ENCODE measurements at regions not wholly inside any gene's neighbourhood (a gene's known extent, or its start where the extent isn't known, plus 50 kb on each side); places are given as distances from the start of the nearest gene placed in this dataset.

DNA sequence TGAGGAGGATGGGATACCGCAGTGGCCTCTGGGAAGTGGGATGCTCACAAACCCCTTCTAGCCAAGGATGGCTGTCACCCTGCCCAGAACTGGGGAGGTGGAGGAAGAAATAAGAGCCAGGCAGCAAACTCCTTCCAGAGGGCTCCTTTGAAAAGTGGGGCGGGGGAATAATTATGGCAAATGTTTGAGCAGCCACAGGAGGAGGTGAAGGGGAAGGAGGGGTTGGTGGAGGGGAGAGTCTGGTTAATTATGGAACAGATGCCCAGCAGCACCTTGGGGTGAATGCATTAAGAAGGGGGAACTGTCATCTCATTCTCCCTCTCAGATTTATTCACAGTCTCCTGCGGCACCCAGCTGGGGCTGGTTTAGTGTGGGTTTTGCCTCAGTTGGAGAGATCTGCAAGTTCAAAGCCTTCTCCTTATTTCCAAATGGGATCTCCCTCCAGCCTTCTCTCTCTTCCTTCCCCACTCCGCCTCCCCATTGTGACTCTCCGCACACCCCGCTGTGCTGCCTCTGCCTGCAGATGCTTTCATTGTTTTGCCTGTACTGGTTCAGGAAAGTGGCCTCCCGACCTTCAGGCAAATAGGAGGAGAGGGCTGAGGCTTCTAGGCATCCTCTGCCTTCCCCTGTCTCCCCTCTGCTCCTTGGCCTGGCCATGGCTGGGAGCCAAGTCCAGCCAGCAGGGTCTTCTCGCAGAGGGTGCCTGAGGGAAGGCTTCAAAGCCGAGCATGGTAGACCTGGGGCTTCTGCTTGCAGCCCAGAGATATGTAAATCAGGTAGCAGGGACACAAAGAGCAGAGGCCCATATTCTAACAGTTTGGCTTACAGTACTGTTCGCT is 457.2 kb upstream of the MEX3C start:
- DNase-seq: no peak

DNA sequence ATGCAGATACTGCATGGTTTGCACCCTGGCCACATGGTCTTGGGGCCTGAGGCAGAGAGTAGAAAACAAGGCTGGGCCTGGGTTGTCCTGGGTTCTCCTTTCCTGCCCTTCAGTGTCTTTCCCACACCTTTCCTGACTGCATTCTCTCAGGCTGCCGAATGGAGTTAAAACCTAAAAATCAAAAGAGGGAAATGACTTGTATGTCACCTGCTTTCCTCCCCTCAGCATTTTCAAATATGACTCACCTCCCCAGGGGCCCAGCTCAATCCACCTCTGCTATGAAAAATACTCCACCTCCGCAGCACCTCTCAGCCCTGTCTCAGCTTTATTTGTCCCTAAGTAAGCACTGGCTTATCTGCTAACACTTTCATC is 457.8 kb upstream of the MEX3C start:
- DNase-seq: no peak

DNA sequence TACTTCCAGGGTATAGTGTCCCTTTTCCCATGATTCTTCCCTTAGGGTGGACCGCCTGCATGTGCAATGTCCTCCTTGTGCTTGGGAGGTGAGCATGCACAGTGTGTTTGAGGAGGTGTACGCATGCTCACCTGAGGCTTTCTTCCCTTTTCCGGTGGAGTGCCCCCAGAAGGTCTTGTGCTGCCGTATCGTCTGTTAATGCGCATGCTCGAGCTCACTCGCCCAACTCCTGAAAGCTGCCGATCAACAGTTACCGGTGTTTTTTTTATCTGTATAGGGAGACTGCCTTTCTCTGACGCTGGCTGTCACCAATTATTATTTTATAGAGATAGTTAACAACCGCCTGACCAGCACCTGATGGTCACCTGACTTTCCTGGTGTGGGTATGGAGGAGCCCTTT is 458.8 kb upstream of the MEX3C start:
- no peak for DNase-seq

DNA sequence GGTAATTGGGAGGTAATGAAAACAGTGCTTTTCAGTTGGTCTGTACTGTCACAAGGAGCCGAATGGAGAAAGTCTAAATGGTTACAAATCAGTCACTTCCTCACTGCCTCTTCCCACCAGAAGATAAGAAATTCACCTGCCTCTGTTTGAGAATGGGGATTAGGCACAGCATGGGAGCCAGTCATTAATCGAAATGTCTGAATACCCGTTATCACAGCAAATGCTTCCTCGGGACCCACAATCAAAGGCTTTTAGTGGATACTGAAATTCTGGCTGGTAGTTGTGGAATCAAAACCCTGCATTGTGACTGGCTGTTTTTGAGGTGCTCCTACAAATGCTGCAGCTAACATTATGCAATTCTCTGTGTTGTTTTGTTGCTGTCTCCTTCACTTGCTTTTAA is 461.0 kb upstream of the MEX3C start:
- no peak for DNase-seq

DNA sequence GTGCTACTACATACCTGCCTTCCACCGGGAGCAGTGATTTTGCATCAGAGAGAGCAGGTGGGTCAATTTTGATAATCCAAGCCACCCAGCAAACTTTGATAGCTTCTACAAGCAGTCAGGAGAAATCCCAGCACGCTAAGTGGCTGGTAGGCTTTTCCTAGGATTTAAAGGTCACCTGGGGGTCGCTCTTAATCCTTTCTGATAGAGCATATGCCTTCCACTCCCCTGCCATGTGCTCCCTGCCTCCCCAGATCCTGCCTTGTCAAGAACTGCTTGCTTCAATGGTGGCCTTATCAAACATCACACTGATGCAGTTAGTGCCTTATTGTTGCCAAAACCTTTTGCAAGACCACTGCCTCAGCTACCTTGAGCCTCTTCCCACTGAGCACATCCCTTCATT is 462.3 kb upstream of the MEX3C start:
- no peak for DNase-seq

DNA sequence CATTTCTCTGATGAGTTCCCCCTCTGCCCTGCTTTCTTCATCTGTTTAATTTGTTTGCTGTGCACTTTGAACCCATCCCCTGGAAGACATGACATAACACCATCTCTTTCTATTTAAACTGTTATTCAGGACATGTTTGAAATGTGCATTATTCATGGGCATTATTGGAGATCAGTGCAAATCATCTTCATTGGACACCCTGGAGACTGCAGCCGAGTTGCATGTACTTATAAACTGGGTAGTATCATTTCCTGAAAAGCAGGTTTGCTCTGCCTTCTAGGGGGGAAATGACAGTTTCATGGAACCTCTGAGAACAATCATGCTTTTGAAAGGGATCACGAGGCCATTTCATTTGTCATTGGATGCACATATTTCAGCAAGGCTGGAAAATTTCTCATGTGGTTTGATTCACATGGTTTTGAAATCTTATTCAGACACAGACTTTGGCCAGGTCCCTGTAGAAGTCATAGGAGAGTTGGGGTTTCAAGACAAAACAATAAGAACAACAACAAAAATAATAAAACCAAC is 462.8 kb upstream of the MEX3C start:
- no peak for DNase-seq

DNA sequence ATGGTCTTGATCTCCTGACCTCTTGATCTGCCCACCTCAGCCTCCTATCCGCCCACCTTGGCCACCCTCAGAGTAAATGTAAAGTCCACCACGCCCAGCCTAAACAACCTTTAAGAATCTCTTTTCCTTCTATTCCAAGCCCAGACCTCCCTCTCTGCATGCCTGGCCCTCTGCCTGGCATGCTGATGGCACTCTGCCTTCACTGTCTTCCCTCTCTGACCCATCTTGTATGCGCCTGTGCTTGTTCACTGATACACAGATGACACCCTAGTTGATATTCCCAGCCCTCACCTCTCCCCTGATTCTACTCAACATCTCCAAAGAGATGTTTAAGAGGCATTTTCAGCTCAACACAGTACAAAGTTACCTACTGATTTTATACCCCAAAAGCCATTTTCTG is 466.8 kb upstream of the MEX3C start:
- no peak for DNase-seq

DNA sequence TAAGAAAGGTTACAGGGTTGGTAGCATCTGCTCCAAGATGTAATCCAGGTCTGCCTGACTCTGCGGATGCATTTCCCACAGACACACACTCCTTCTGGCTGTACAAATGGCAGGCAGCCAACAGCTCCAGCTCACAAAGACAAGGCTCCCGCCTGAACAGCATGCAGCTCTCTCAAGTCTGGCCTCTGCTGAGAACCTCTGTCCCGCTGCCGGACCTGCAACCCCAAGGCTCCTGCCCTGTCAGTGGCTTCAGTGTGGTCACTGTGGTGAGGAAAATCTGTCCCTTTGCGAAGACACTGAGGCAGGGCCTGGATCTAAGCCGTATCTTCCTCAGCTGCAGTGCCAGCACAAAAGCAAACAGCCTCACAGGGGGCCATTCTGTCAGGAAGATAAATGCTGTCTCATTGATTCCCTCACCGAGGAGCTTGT is 469.3 kb upstream of the MEX3C start:
- DNase-seq: no peak

DNA sequence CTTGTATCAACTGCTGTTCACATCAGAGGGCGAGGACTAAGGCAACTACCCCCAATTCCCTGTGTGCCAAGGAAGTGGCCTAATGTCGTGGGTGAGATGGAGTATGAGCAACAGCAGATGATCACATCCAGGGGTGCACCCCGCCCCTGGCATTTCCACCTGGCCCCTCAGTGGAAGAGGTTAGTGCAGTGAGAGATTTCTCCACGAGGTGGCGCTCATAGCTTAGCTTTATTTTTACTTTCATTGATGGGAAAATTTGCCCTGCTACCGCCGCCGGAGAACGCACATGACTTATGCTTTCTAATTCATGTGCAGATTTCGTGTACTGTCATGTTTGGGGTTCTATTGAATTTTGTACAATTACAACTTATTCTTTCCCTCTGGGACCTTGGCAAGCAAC is 470.6 kb upstream of the MEX3C start:
- DNase-seq: peak; percentile 67 to 84

DNA sequence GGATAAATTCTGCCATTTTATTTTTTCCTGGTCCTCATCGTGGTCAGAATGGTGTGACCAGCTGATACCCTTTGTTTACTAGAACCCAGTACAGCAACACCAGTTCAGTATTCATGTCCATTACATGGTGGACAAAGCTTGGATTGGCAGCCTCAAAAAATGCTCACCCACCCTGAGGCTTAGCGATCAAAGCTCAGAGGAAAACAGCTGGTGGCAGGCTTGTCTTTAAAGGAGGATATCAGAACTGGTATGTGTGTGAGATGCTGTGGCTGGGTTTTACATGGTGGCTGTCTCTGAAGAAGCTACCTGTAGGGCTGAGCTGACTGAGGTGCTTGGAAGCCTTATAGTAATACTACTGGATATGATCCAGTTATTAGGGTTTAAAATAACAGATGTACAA is 471.1 kb upstream of the MEX3C start:
- DNase-seq: peak; percentile 33 to 72

DNA sequence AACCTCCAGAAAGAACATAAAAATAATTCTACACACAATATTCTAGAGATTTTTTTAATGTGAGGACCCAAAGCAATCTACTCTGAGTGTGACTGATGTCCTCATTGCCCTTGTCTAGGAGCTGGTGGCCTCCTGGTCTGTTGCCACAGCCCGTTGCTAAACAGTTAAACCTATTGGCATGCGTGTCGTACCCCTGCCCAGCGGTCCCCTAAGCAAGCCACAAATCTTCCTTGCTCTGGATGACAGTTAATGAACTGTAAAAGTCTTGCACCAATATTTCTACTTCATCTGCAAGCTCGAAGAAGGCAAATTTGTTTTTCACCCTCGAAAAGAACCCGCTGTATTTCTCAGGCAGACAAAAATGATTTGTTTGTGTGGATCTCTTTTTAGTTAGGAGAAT is 489.1 kb upstream of the MEX3C start:
- DNase-seq: no peak

DNA sequence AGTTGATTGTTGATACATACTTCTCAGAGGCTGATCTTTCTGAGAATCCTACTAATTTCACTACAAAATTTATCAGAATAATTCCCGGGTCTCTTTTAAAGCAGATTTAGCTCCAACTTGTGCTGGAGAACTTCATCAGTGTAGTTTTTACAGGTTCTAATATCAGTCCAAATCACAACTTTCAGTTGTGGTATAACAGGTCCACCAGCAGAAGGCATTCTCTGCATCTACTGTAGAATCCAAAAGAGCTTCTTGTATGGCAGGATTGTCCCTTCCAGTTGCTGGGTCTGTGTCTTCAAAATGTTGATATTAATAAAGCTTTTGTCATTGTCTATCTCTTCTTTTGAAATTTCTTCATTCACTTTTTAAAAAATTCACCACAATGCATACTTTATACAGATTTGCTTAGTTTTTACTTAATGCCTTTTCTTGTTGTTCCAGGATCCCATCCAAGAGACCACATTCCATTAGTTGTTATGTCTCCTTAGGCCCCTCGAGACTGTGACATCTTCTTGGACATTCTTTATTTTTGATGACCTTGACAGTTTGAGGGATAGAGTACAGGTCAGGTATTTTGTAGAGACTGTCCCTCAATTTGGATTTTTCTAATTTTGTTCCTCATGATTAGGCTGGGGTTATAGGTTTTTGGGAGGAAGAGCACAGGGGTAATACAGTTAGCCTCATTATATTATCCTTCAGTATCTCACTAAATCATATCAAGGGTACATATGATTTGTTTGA is 490.5 kb upstream of the MEX3C start:
- DNase-seq: no peak

DNA sequence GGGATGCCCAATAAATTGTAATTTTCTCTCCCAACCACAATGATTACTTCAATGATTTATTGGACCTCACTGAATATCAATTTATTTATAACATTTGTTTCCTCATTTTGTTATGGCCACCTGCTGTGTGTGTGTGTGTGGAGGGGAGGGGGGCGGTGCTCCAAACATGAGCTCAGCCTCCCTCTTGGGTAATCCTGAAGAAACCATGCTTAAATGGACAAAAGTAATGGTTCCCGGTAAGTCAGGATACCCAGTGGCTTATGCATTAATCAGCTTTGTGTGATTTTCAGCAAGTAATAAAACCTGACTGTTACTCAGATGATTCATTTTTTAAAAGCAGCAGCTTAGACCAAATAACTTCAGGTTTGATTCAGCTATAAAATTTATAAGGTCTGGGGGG is 495.1 kb upstream of the MEX3C start:
- no peak for DNase-seq

DNA sequence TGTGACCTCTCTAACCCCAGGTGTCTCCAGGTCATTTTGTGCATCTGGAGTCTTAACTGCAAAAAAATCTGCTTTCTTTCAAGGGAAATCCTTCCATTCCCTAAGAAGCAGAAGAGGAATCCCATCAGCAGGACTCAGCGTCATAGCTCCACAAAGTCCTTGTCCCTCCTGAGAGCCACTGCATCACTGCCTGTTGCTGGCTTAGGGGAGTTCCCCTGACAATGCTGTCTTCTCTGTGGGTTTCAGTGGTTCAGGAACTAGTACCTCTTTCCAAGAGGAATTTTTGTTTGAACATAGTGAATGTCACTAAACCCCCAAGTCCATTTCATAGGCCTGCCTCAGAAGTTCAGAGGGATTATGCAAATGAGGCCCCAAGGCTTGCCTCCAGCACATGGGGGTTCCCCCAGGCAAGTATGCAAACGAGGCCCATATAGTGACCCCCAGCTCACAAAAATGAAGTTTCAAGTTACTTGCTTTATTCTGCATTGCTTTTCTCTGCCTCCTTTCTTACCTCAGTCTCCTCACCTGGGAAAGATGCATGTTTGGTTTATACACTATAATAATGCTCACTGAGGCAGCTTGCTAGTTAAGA is 513.9 kb upstream of the MEX3C start:
- DNase-seq: no peak

DNA sequence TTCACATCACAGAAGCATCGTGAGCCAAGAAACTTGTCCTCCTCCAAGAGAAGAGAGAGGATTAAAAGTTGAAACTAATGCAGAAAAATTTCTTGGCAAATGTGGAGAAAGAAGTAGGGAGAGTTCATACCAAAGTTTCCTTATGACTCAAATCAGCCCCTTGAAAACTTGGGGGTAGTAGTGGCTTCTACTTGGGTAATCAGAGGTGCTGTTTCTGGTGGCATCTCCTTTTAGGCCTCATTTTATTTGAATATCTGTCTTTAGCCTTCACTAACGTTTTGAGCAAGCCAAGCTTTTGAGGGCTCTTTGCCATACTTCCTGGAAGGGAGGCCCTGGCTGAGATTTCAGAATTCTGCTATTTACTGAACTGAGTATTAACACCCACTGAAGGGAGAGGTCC is 515.3 kb upstream of the MEX3C start:
- no peak for DNase-seq

DNA sequence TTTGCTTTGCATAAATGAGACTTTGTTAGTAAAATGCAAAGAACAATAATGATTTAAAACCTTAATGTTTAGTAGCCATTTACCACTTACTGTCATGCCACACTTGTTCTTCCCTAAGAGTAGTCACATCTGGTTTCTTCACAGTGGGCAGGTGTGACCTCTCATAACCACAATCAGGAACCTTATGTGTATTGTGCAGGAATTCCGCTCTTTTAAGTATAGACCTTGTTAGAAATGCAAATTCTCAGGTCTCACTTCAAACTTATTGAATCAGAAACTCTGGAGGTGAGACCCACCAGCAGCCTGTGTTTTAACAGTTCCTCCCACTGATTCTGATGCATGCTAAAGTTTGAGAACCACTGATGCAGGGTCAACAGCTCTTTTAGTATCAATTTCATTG is 518.8 kb upstream of the MEX3C start:
- DNase-seq: no peak

DNA sequence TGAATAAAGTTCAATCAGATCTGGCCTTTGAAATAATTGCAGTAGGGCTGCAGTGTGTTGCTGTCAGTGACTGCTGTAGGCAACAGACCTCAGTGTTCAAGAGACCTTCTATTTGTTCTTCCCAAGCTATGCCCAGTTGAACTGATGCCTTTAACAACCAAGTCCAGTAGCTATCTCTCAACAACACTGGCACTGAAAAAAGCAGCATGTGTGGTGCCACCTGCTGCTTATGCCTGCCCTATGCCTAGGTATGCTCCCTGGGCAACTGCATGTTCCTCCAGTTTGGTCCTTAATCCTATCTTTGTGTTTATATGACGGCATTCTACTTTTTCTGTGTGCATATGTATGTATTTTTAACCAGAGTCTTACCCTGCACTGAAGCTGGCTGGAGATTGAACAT is 523.9 kb upstream of the MEX3C start:
- DNase-seq: no peak

DNA sequence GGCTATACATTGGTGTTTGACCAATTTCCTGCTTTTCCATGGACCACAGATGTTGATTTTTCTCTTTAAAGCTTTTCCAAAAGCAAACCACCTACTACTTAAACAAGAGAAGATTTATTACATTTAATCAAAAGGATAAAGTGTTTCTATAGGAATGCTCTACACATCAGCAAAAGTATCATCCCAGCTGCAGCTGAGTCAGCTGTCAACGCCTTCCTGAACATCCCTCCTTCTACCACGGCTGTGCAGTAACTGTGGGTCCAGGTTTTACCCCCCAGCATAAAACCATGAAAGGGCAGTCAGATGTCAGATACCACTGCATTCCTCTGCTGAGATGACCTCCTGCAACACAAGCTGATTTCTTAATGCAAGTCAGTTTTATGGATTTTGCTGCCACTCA is 524.5 kb upstream of the MEX3C start:
- DNase-seq: no peak

DNA sequence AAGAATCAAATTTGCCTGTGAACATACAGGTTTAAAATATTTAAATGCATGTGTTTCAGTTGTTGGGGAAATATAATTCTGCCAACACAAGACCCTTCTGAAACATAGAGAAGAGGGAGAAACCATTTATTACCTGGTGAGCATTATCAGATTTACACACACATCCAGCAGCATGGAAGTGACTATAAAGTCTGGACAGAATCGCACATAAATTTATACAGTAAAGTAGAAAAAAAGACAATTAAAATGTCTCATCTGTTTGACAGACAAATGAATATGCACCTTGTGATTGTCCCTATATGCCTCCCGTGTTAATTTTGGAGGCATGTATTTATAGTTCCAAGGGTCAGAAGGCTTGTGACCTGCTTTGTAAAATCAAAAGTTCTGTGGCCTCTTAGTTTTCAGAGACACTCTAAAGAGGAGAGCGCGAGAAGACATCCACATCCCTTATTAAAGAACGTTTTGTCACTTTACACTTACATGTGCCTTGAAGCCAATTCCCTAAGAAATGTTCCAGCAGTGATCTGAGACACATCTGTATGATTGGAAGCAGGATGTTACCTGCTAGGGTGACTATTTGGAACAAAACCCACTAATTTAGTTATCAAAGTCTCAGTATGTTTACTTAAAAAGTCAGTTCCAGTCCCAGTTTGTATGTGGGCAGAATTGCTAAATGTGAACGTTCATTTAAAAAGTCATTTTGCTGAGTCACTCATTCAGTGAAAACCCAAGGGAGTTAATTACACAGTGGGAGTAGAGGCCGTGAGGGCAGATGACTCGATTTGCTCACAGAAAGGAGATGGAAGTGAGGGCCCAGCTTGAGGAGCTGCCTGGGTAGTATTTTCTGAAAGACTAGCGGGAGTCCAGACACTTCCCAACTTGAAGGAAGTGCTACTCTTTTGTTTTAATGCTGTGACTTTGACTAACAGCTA is 527.6 kb upstream of the MEX3C start:
- DNase-seq: no peak

DNA sequence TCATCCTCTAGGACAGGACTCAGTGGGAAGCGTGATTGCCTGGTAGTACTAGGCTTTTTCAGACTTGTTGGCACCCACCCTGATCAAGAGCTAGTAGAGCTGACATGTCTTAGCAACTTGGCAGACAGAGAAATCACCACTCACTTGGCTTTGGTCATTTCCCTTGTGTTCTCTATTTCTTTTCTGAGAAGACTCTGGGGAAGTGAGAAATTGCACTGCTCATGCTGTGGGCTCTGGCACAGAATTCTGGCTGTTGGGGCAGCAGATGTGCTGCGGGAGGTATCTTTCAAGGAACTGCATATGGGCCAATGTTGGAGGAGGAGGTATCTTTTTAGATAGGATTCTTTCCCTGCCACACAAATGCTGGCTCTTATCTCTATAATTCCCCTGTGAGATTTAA is 529.1 kb upstream of the MEX3C start:
- DNase-seq: no peak

DNA sequence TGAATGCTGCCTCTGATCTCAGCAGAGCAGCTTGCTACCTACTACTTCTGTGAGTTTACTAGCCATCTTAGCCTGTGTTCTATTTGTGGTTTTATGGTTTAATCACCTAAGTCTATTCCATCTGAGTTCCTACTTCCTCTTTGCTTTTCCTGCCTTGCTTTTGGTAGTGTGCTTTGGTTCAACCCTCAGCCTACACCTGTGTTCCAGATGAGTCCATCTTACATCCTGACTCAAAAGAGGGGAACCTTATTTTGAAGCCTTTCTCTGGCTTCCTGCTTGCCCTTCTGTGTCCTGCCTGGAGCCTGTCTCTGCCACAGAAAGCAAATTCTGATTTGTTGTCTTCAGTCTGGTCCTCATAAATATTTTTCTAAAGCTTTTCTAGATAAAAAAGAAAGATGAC is 530.3 kb upstream of the MEX3C start:
- DNase-seq: no peak

DNA sequence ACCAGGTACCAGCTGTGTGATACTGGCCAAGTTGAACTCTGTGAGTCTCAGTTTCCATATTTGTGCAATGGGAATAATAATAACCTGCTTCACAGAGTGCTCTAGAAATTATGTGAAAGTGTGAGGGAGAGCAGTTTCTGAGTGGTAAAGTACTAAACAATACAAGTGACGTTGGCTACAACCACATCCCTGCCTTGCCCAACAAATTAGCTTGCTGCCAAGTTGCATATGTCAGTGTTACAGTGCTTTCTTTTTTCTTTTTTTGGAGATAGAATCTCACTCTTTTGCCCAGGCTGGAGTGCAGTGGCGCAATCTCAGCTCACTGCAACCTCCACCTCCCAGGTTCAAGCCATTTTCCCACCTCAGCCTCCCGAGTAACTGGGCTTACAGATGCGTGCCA is 533.6 kb upstream of the MEX3C start:
- no peak for DNase-seq

DNA sequence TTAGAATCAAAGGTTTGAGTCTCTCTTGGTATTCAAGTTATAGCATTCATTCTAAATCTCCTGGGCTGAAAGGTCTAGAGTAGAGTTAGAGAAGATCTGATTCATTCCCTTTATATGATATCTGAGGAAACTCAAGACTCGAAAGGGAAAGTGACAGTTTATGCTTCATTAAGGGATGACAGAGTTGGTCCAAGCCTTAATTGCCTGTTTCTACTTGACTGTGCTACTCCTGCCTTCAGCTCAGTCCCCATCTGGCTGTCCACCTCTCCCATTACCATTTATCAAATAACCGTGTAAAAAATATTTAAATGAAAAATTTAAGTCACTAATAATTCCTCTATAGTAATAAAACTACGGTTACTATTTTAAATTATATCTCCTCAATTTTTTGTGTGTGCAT is 537.1 kb upstream of the MEX3C start:
- DNase-seq: no peak

Measured in NCI-H1930 (cell line).